ENCODE measurements at regions not wholly inside any gene's neighbourhood (a gene's known extent, or its start where the extent isn't known, plus 50 kb on each side); places are given as distances from the start of the nearest gene placed in this dataset.

- TF ChIP-seq PHF8 (conservative IDR thresholded peaks at IDR 0.05; ENCODE audit: low read depth, low read length) (no peak), SUZ12 (IDR thresholded peaks at IDR 0.05; ENCODE audit: low read length) (no peak), SIRT6 (IDR thresholded peaks at IDR 0.05; ENCODE audit: low read length) (no peak)
These were observed 294.9 kb upstream of the TRPC5 start (continued) for GRCh38 chrX:112377481-112377880.
